NB4 (cell line): ENCODE measurements at regions not wholly inside any gene's neighbourhood (a gene's known extent, or its start where the extent isn't known, plus 50 kb on each side); places are given as distances from the start of the nearest gene placed in this dataset.

Experiments used
- CTCF ChIP-seq: IDR thresholded peaks from one replicate; pipeline ENCODE4 v1.5.1; 2012; ENCODE audit warnings: low read depth, low read length
- MAX ChIP-seq: IDR thresholded peaks from 2 replicates; pipeline ENCODE4 v1.6.1; 2011; ENCODE audit warnings: low read depth, low read length
- POLR2A ChIP-seq: IDR thresholded peaks from 2 replicates; pipeline ENCODE4 v1.6.1; 2011; ENCODE audit warnings: mild to moderate bottlenecking; ENCODE audit not compliant: insufficient read length; ENCODE audit errors: extremely low read depth

GRCh38 chr1:189682591-189682990 lies 795.1 kb downstream of the BRINP3 start:
- TF ChIP-seq POLR2A = no peak
- no peak for TF ChIP-seq CTCF
- no peak for TF ChIP-seq MAX
